Breast epithelium (tissue), 3 donors: ENCODE measurements at regions not wholly inside any gene's neighbourhood (a gene's known extent, or its start where the extent isn't known, plus 50 kb on each side); places are given as distances from the start of the nearest gene placed in this dataset.

ENCODE experiments used
- CTCF ChIP-seq, 3 donors: fragments of 450-650 bp; IDR thresholded peaks; one replicate each; pipeline ENCODE4 v1.5.1; 2016 to 2017; ENCODE audit warnings: antibody characterized with exemption in 3 of 3, mild to moderate bottlenecking in 3 of 3, moderate library complexity in 3 of 3
- POLR2A ChIP-seq: fragments of 450-650 bp; IDR thresholded peaks from one replicate; pipeline ENCODE4 v1.6.1; 2016; ENCODE audit warnings: antibody characterized with exemption, mild to moderate bottlenecking, moderate library complexity
- POLR2AphosphoS5 ChIP-seq, 3 donors: sonication (generic); formaldehyde crosslinking; IDR thresholded peaks; one replicate each; pipeline ENCODE4 v1.6.1; 2017; ENCODE audit warnings: antibody characterized with exemption in 3 of 3

- TF ChIP-seq POLR2AphosphoS5 (IDR thresholded peaks at IDR 0.05) (no peak), CTCF (IDR thresholded peaks at IDR 0.05) (no peak), POLR2A (no peak)
Measured at GRCh38 chr1:36721261-36721660, 238.5 kb upstream of the CSF3R start.
